ENCODE measurements at regions not wholly inside any gene's neighbourhood (a gene's known extent, or its start where the extent isn't known, plus 50 kb on each side); places are given as distances from the start of the nearest gene placed in this dataset.

DNA sequence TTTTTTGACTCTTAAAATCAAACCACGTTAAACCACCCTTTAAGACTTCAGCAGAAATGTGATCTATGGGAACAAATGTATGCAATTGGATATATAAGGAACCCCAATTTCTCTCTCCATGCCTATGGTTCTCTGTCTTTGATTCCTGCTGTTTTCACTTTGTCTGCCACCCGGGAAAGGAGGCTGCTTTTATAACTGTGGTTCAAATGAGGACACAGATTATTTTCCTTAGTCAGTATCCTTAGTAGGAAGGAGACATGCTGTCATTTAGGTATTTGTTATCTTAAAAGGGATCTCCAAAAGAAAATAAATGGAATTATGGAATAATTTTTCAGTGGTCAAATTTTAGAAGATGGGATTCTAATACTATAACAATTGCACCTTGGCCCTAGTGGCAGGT lies 176.1 kb upstream of the NREP start:
- Histone ChIP-seq H4K20me1 (ENCODE audit: insufficient read depth, poor library complexity, severe bottlenecking) (no peaks in the 10 kb centered on the region), H3K4me1 (ENCODE audit: insufficient read depth) (peaks cover 8% of the 10 kb centered on the region), H3K79me2 (no peaks in the 10 kb centered on the region), H3K9me3 (ENCODE audit: low read depth) (no peaks in the 10 kb centered on the region), H3K9me2 (replicated peaks; ENCODE audit: insufficient read depth) (no peaks in the 10 kb centered on the region), H3K27ac (no peak overlapping the region), H3K4me3 (no peak overlapping the region), H3K27me3 (no peaks in the 10 kb centered on the region), H2AFZ (no peak overlapping the region), H3K36me3 (replicated peaks; ENCODE audit: insufficient read depth, low read depth) (no peaks in the 10 kb centered on the region), H3K4me2 (no peak overlapping the region)
- no peak for DNase-seq (ENCODE audit: low spot score)
- TF ChIP-seq EZH2 (IDR thresholded peaks at IDR 0.05; ENCODE audit: borderline replicate concordance) (no peak), CTCF (IDR thresholded peaks at IDR 0.05; ENCODE audit: poor library complexity) (no peak), EZH2phosphoT487 (IDR thresholded peaks at IDR 0.05; ENCODE audit: low read depth, severe bottlenecking, unreplicated experiment) (no peak)
- 59% methylated on average over 2 of the region's 2 CpGs for WGBS (ENCODE audit: low lambda C conversion rate, missing lambda C conversion rate)

DNA sequence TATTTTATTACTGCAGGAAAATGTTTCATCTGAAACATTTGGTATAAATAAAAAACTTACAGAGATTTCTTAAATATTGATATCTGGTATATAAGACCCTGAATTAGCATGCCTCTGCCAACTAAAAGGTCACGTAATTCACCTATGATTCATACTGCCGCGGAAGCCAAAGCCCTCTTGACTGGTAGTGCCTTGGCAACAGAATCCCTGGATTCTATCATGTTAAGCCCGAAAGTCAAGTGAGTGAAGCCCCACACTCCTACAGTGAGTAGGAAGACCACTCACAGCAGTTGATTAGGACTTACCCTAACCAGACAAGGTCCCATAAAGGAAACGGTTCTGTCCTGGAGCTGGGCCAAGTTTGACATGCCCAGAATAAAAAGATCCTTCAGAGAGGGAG lies 175.6 kb upstream of the NREP start:
- H3K4me2 ChIP-seq = no peak overlapping the region
- H2AFZ ChIP-seq = no peak overlapping the region
- no peaks in the 10 kb centered on the region for H4K20me1 ChIP-seq (ENCODE audit: insufficient read depth, poor library complexity, severe bottlenecking)
- no peak for TF ChIP-seq CTCF (IDR thresholded peaks at IDR 0.05; ENCODE audit: poor library complexity)
- TF ChIP-seq EZH2 (IDR thresholded peaks at IDR 0.05; ENCODE audit: borderline replicate concordance) = no peak
- TF ChIP-seq EZH2phosphoT487 (IDR thresholded peaks at IDR 0.05; ENCODE audit: low read depth, severe bottlenecking, unreplicated experiment) = no peak
- H3K27me3 ChIP-seq = no peaks in the 10 kb centered on the region
- H3K36me3 ChIP-seq (replicated peaks; ENCODE audit: insufficient read depth, low read depth) = no peaks in the 10 kb centered on the region
- H3K4me3 ChIP-seq = no peak overlapping the region
- no peaks in the 10 kb centered on the region for H3K9me3 ChIP-seq (ENCODE audit: low read depth)
- H3K4me1 ChIP-seq (ENCODE audit: insufficient read depth) = peaks cover 8% of the 10 kb centered on the region
- H3K79me2 ChIP-seq = no peaks in the 10 kb centered on the region
- H3K27ac ChIP-seq = no peak overlapping the region
- 51% methylated on average over 5 of the region's 5 CpGs for WGBS (ENCODE audit: low lambda C conversion rate, missing lambda C conversion rate)
- H3K9me2 ChIP-seq (replicated peaks; ENCODE audit: insufficient read depth) = no peaks in the 10 kb centered on the region
- no peak for DNase-seq (ENCODE audit: low spot score)

DNA sequence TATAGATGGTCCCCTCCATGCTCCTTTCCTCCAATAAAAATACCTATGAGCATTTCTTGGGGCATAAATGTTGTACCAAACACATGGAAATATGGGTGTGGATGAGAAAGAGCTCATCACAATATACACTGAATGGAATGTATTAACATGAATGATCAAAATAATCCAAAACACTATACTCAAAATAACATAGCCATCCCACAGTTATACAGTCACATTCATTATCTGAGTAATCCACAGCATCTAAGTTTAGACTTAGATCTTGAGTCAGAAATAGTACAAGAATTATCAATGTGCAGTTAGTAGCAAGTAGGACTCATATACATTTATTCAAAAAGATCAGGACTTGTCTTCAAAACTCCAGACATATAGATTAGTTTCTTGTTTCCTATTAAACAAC lies 175.2 kb upstream of the NREP start:
- no peak for DNase-seq (ENCODE audit: low spot score)
- Histone ChIP-seq H3K9me3 (ENCODE audit: low read depth) (no peaks in the 10 kb centered on the region), H3K27me3 (no peaks in the 10 kb centered on the region), H3K79me2 (no peaks in the 10 kb centered on the region), H3K4me2 (no peak overlapping the region), H3K4me1 (ENCODE audit: insufficient read depth) (peaks cover 8% of the 10 kb centered on the region), H3K36me3 (replicated peaks; ENCODE audit: insufficient read depth, low read depth) (no peaks in the 10 kb centered on the region), H4K20me1 (ENCODE audit: insufficient read depth, poor library complexity, severe bottlenecking) (no peaks in the 10 kb centered on the region), H3K27ac (no peak overlapping the region), H2AFZ (no peak overlapping the region), H3K4me3 (no peak overlapping the region), H3K9me2 (replicated peaks; ENCODE audit: insufficient read depth) (no peaks in the 10 kb centered on the region)
- TF ChIP-seq EZH2 (IDR thresholded peaks at IDR 0.05; ENCODE audit: borderline replicate concordance) (no peak), CTCF (IDR thresholded peaks at IDR 0.05; ENCODE audit: poor library complexity) (no peak), EZH2phosphoT487 (IDR thresholded peaks at IDR 0.05; ENCODE audit: low read depth, severe bottlenecking, unreplicated experiment) (no peak)

- Histone ChIP-seq H2AFZ (no peak overlapping the region), H3K9me2 (replicated peaks; ENCODE audit: insufficient read depth) (no peaks in the 10 kb centered on the region), H3K27me3 (no peaks in the 10 kb centered on the region), H3K79me2 (no peaks in the 10 kb centered on the region), H3K9me3 (ENCODE audit: low read depth) (no peaks in the 10 kb centered on the region), H3K36me3 (replicated peaks; ENCODE audit: insufficient read depth, low read depth) (no peaks in the 10 kb centered on the region), H3K27ac (no peak overlapping the region), H3K4me1 (ENCODE audit: insufficient read depth) (peaks cover 8% of the 10 kb centered on the region), H4K20me1 (ENCODE audit: insufficient read depth, poor library complexity, severe bottlenecking) (no peaks in the 10 kb centered on the region), H3K4me2 (no peak overlapping the region), H3K4me3 (no peak overlapping the region)
- TF ChIP-seq EZH2phosphoT487 (IDR thresholded peaks at IDR 0.05; ENCODE audit: low read depth, severe bottlenecking, unreplicated experiment) (no peak), CTCF (IDR thresholded peaks at IDR 0.05; ENCODE audit: poor library complexity) (no peak), EZH2 (IDR thresholded peaks at IDR 0.05; ENCODE audit: borderline replicate concordance) (no peak)
- 85% methylated on average over 2 of the region's 2 CpGs for WGBS (ENCODE audit: low lambda C conversion rate, missing lambda C conversion rate)
- DNase-seq (ENCODE audit: low spot score) = no peak
These were observed 174.7 kb upstream of the NREP start for GRCh38 chr5:111931655-111932054.
